GM10266 (cell line): ENCODE measurements at regions not wholly inside any gene's neighbourhood (a gene's known extent, or its start where the extent isn't known, plus 50 kb on each side); places are given as distances from the start of the nearest gene placed in this dataset.

Source experiments
- DNase-seq: peaks from one replicate; pipeline ENCODE4 v3.0.0; 2012; ENCODE audit errors: extremely low spot score
- CTCF ChIP-seq: IDR thresholded peaks from 2 replicates; pipeline ENCODE4 v1.5.1; 2012; ENCODE audit warnings: mild to moderate bottlenecking, low read depth; ENCODE audit not compliant: control insufficient read depth, insufficient read depth; ENCODE audit errors: missing control alignments

- no peak for TF ChIP-seq CTCF
- no peak for DNase-seq
Measured at GRCh38 chr12:89101440-89101839, 250.9 kb downstream of the DUSP6 start.

GRCh38 chr12:89098441-89099112, 253.7 kb downstream of the DUSP6 start:
- TF ChIP-seq CTCF: no peak
- no peak for DNase-seq

DNA sequence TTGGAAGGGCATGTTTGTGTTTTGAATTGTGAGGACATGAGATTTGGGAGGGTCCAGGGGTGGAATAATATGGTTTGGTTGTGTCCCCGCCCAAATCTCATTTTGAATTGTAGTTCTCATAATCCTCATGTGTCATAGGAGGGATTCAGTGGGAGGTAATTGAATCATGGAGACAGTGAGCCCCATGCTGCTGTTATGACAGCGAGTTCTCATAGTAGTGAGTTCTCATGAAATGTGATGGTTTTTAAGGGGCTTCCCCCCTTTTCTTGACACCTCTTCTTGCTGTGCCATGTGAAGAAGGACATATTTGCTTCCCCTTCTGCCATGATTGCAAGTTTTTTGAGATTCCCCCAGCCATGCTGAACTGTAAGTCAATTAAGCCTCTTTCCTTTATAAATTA, 260.0 kb downstream of the DUSP6 start:
- no peak for DNase-seq
- TF ChIP-seq CTCF: no peak

GRCh38 chr12:89091293-89091841, 260.9 kb downstream of the DUSP6 start:
- no peak for DNase-seq
- TF ChIP-seq CTCF: no peak

GRCh38 chr12:89089264-89089663, 263.0 kb downstream of the DUSP6 start:
- DNase-seq: no peak
- TF ChIP-seq CTCF: no peak

GRCh38 chr12:89087876-89088275, 264.4 kb downstream of the DUSP6 start:
- no peak for DNase-seq
- TF ChIP-seq CTCF: no peak

DNA sequence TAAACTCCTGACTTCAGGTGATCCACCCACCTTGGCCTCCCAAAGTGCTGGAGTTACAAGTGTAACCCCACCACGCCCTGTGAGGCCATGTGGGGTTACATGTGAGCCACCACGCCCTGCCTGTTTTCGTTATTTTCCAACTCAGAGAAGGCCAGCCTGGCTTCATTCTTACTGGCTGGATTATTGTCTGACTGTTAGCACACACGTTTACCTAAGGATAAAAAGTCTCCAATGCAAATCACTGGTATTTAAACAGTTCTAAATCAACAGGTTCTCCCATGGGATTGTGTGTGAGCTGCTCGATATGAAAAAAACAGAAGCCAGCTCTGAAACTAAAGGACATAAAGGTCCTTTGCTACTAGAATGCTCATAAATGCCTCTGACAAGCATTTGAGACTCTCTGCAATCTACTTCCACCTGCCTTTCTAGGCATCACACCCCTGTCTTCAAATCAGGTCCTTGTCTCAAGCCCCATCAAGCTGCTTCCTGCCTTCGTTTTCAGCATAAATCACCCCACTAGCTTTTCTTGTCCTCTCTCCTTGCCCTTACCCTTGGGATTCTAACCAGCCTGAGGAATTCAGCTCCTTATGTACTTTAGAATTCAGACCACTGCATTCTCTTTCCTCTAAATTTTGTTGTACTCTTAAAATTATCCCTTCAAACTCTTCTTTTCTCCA, 265.0 kb downstream of the DUSP6 start:
- no peak for TF ChIP-seq CTCF
- DNase-seq: no peak
